ENCODE measurements at regions not wholly inside any gene's neighbourhood (a gene's known extent, or its start where the extent isn't known, plus 50 kb on each side); places are given as distances from the start of the nearest gene placed in this dataset.

- TF ChIP-seq CTCF (conservative IDR thresholded peaks at IDR 0.05; ENCODE audit: low read length) (no peak), EZH2phosphoT487 (IDR thresholded peaks at IDR 0.05; ENCODE audit: borderline replicate concordance, low read depth, low read length) (no peak)
Measured at GRCh38 chr7:65238785-65239184, 134.9 kb upstream of the ZNF92 start.
